Esophagus muscularis mucosa (tissue), 4 donors: ENCODE measurements at regions not wholly inside any gene's neighbourhood (a gene's known extent, or its start where the extent isn't known, plus 50 kb on each side); places are given as distances from the start of the nearest gene placed in this dataset.
"Not testable (repeated sequence)": the region's sequence is repeated elsewhere in the genome, so short reads cannot be mapped to it uniquely, and the experiment has no call there.

Source experiments
- DNase-seq: peaks from one replicate; pipeline ENCODE4 v3.0.0-alpha.2; 2017; ENCODE audit errors: extremely low spot score
- H3K27ac ChIP-seq, 4 donors: fragments of 200-600 bp; sonication (generic); replicated peaks in 1 of 4; 1 replicate in 3 of 4; 2 replicates in 1 of 4; pipeline ENCODE4 v1.5.1; 2016 to 2019; ENCODE audit warnings: mild to moderate bottlenecking in 1 of 4
- H3K27me3 ChIP-seq, 4 donors: fragments of 200-600 bp; sonication (generic); one replicate each; pipeline versions ENCODE4 v1.5.1 to v1.6.0; 2016 to 2019
- H3K36me3 ChIP-seq, 4 donors: fragments of 200-600 bp; sonication (generic); one replicate each; pipeline ENCODE4 v1.5.1; 2016 to 2019
- H3K4me1 ChIP-seq, 4 donors: fragments of 200-600 bp; sonication (generic); one replicate each; pipeline ENCODE4 v1.5.1; 2016 to 2019
- H3K4me3 ChIP-seq, 4 donors: fragments of 200-600 bp; sonication (generic); 1 replicate in 2 of 4; 2 replicates in 2 of 4; pipeline ENCODE4 v1.5.1; 2016 to 2019; ENCODE audit warnings: mild to moderate bottlenecking in 4 of 4, moderate library complexity in 1 of 4
- H3K9me3 ChIP-seq, 4 donors: fragments of 200-600 bp; sonication (generic); 1 replicate in 3 of 4; 2 replicates in 1 of 4; pipeline ENCODE4 v1.5.1; 2016 to 2019
- EP300 ChIP-seq: sonication (generic); formaldehyde crosslinking; IDR thresholded peaks from one replicate; pipeline ENCODE4 v1.6.1; 2017; ENCODE audit warnings: antibody characterized with exemption
- POLR2A ChIP-seq: fragments of 450-650 bp; IDR thresholded peaks from one replicate; pipeline ENCODE4 v1.6.1; 2017; ENCODE audit warnings: antibody characterized with exemption, moderate library complexity, mild to moderate bottlenecking, low read depth
- POLR2AphosphoS5 ChIP-seq, 2 donors: sonication (generic); formaldehyde crosslinking; IDR thresholded peaks; one replicate each; pipeline ENCODE4 v1.6.1; 2017; ENCODE audit warnings: antibody characterized with exemption in 2 of 2
- WGBS: methylation state at CpG from one replicate; pipeline ENCODE4 v1.1.5; 2018; 5-methylcytosine and 5-hydroxymethylcytosine counted together
- intact Hi-C: fragments of 100-400 bp; cut with DNase I; formaldehyde crosslinking; loops from one replicate; pipeline ENCODE4 v1.15.1; 2023
- TF ChIP-seq, protein P1 (sequence below), 3 experiments: fragments of 200-600 bp in 2 of 3; fragments of 450-650 bp in 1 of 3; sonication (generic) in 2 of 3; IDR thresholded peaks; one replicate each; pipeline ENCODE4 v1.5.1; 2017 to 2019; ENCODE audit warnings: antibody characterized with exemption in 3 of 3, mild to moderate bottlenecking in 2 of 3, moderate library complexity in 1 of 3

- Histone ChIP-seq H3K9me3 (no peaks in the 10 kb centered on the region), H3K27me3 (no peaks in the 10 kb centered on the region), H3K27ac (no peak overlapping the region), H3K4me1 (peaks cover 0 to 5% (median 2%) of the 10 kb centered on the region in 4 donors), H3K4me3 (no peak overlapping the region), H3K36me3 (no peaks in the 10 kb centered on the region)
- intact Hi-C loops = no loop called here
- TF ChIP-seq, protein P1, sequence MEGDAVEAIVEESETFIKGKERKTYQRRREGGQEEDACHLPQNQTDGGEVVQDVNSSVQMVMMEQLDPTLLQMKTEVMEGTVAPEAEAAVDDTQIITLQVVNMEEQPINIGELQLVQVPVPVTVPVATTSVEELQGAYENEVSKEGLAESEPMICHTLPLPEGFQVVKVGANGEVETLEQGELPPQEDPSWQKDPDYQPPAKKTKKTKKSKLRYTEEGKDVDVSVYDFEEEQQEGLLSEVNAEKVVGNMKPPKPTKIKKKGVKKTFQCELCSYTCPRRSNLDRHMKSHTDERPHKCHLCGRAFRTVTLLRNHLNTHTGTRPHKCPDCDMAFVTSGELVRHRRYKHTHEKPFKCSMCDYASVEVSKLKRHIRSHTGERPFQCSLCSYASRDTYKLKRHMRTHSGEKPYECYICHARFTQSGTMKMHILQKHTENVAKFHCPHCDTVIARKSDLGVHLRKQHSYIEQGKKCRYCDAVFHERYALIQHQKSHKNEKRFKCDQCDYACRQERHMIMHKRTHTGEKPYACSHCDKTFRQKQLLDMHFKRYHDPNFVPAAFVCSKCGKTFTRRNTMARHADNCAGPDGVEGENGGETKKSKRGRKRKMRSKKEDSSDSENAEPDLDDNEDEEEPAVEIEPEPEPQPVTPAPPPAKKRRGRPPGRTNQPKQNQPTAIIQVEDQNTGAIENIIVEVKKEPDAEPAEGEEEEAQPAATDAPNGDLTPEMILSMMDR (IDR thresholded peaks at IDR 0.05) = no peak
- TF ChIP-seq POLR2A = no peak
- no peak for TF ChIP-seq EP300
- no peak for TF ChIP-seq POLR2AphosphoS5 (IDR thresholded peaks at IDR 0.05)
- no peak for DNase-seq
Measured at GRCh38 chr2:224173210-224173609, 134.1 kb upstream of the SERPINE2 start.

DNA sequence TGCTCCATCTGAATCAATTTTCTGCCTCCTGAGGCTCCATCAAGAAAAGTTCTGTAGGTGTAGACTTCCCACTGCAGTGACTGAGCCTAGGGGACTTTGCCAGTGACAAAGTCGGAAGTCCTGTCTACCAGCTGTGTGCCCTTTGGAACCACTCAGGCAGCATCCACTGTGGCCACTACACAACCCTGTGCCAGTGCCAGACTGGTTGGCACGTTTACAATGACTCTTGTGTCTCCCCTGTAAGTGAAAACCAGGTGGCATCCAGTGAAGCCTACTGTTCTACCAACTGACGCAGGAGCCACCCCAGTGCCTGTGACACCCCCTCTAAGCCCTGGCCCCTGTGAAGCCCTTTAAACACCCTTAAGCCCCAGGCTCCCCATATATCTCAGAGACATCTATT is 132.1 kb upstream of the SERPINE2 start:
- Histone ChIP-seq H3K36me3 (no peaks in the 10 kb centered on the region), H3K27ac (no peak overlapping the region), H3K4me1 (no peaks in the 10 kb centered on the region), H3K9me3 (no peaks in the 10 kb centered on the region), H3K27me3 (no peaks in the 10 kb centered on the region), H3K4me3 (no peak overlapping the region)
- WGBS = 86% methylated on average over 3 of the region's 3 CpGs
- no peak for DNase-seq
- no peak for TF ChIP-seq EP300
- TF ChIP-seq POLR2A = no peak
- TF ChIP-seq POLR2AphosphoS5 (IDR thresholded peaks at IDR 0.05) = no peak
- intact Hi-C loops = no loop called here

- Histone ChIP-seq H3K4me1 (no peaks in the 10 kb centered on the region), H3K27me3 (no peaks in the 10 kb centered on the region), H3K27ac (no peak overlapping the region), H3K9me3 (no peaks in the 10 kb centered on the region), H3K4me3 (no peak overlapping the region), H3K36me3 (no peaks in the 10 kb centered on the region)
- WGBS = 90% methylated on average over 8 of the region's 8 CpGs
- TF ChIP-seq, protein P1 (IDR thresholded peaks at IDR 0.05) = no peak
- TF ChIP-seq POLR2A (no peak), POLR2AphosphoS5 (IDR thresholded peaks at IDR 0.05) (no peak), EP300 (no peak)
- intact Hi-C loops = no loop called here
- no peak for DNase-seq
Measured at GRCh38 chr2:224169847-224170246, 130.8 kb upstream of the SERPINE2 start.

- DNase-seq, intact Hi-C loops, H3K27me3 ChIP-seq, H3K9me3 ChIP-seq, H3K36me3 ChIP-seq, H3K4me1 ChIP-seq, H3K4me3 ChIP-seq, H3K27ac ChIP-seq: not testable (repeated sequence)
Measured at GRCh38 chr2:224167781-224168180, 128.7 kb upstream of the SERPINE2 start.

- no peaks in the 10 kb centered on the region for H3K9me3 ChIP-seq
- no peak overlapping the region for H3K4me3 ChIP-seq
- WGBS = 94% methylated on average over 2 of the region's 2 CpGs
- no peaks in the 10 kb centered on the region for H3K4me1 ChIP-seq
- TF ChIP-seq POLR2A (no peak), EP300 (no peak), POLR2AphosphoS5 (IDR thresholded peaks at IDR 0.05) (no peak)
- TF ChIP-seq, protein P1 (IDR thresholded peaks at IDR 0.05) = no peak
- H3K27ac ChIP-seq = no peak overlapping the region
- DNase-seq = no peak
- H3K27me3 ChIP-seq = no peaks in the 10 kb centered on the region
- intact Hi-C loops = no loop called here
- H3K36me3 ChIP-seq = no peaks in the 10 kb centered on the region
Measured at GRCh38 chr2:224166654-224167053, 127.6 kb upstream of the SERPINE2 start.

DNA sequence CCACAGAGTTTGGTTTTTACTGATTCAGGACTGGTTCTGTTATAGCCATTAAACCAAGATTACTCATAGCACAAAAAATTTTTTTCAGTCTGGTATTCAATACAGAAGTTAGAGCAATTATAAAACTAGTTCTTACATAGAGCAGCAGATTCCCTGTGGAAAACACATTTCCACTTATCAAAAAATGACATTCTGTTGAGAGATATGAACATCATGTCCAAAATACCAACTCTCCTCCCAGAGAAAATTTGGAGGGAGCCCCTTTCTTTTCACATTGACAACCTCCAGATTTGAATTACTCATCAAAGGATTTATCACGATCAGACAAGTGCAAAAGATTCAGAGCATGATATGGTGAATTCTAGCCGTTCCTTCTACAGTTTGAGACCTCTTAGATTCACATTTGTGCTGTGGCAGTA is 126.8 kb upstream of the SERPINE2 start:
- WGBS = 33% methylated on average over 2 of the region's 2 CpGs
- intact Hi-C loops = no loop called here

More for the DNA sequence above, 126.8 kb upstream of the SERPINE2 start:
- H3K4me1 ChIP-seq = peaks cover 0 to 5% (median 4%) of the 10 kb centered on the region in 4 donors
- no peaks in the 10 kb centered on the region for H3K36me3 ChIP-seq
- H3K27me3 ChIP-seq = no peaks in the 10 kb centered on the region
- no peak overlapping the region for H3K27ac ChIP-seq
- no peaks in the 10 kb centered on the region for H3K9me3 ChIP-seq
- TF ChIP-seq, protein P1 (IDR thresholded peaks at IDR 0.05) = no peak
- TF ChIP-seq EP300 (no peak), POLR2AphosphoS5 (IDR thresholded peaks at IDR 0.05) (no peak), POLR2A (no peak)
- DNase-seq = no peak
- H3K4me3 ChIP-seq = no peak overlapping the region
